Activated T-helper 17 cell treated with anti-CD3 and anti-CD28 coated beads, Interleukin-2, amount 50 U/mL, for 72 hours (primary cell): ENCODE measurements at regions not wholly inside any gene's neighbourhood (a gene's known extent, or its start where the extent isn't known, plus 50 kb on each side); places are given as distances from the start of the nearest gene placed in this dataset.

Source experiments
- ATAC-seq: fragments of 150-1000 bp; cut with Tn5 transposase; replicated peaks from 2 replicates; pipeline ENCODE4 v1.10.0; 2021; ENCODE audit warnings: mild to moderate bottlenecking, moderate library complexity
- H3K27ac Mint-ChIP-seq: one replicate; pipeline ENCODE4 v1.8.0; 2022; ENCODE audit warnings: mixed read lengths
- H3K27me3 Mint-ChIP-seq: one replicate; pipeline ENCODE4 v1.8.0; 2022; ENCODE audit warnings: mixed read lengths
- H3K36me3 Mint-ChIP-seq: one replicate; pipeline ENCODE4 v1.8.0; 2022; ENCODE audit warnings: low read depth, mild to moderate bottlenecking, mixed read lengths
- H3K4me1 Mint-ChIP-seq: one replicate; pipeline ENCODE4 v1.8.0; 2022; ENCODE audit warnings: mixed read lengths
- H3K4me3 Mint-ChIP-seq: one replicate; pipeline ENCODE4 v1.8.0; 2022; ENCODE audit warnings: mild to moderate bottlenecking, mixed read lengths
- H3K9me3 Mint-ChIP-seq: one replicate; pipeline ENCODE4 v1.8.0; 2022; ENCODE audit warnings: mixed read lengths

DNA sequence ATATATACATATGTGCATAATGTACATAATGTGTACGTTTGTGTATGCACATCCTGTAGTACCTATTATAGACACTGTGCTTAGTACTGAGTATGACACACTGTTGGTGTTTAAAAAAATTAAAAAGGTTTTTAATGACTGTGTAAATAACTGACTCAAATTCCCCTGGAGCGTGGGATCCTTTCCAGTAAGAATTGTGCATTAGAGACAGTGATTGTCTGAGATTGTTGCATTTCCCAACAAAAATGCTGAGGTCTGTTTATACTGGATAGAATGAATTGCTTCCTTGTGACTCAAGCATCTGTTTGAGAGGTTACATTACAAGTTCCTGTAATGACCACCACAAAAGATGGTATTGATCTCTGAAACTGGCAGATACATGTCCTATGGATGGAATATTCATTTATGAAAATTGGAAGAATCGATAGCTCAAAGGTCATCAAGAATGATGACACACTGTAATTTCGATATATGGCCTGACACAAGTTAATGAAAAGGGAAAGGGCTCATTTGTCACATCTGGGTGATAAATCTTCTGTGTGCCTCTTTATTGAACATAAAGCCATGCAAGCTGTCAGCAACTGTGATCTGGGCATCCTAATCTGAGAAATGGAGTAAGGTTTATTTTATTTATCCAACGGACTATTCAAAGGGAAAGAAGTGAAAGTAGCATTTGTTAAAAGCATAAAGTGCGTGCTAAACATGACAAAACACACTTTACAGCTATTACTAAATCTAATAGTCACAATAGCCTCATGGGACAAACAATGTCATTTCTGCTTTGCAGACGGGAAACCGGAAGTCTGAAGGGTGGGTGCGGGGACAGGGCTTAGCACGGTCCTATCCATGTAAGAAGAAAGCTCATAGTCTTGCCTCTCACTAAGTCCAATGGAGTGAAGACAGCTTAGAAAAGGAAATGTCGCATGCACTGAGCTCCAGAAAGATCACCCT is 228.8 kb downstream of the CDH11 start:
- H3K4me1 Mint-ChIP-seq, result no peaks in the 10 kb centered on the region
- no peak overlapping the region for H3K4me3 Mint-ChIP-seq
- ATAC-seq, result no peak

DNA sequence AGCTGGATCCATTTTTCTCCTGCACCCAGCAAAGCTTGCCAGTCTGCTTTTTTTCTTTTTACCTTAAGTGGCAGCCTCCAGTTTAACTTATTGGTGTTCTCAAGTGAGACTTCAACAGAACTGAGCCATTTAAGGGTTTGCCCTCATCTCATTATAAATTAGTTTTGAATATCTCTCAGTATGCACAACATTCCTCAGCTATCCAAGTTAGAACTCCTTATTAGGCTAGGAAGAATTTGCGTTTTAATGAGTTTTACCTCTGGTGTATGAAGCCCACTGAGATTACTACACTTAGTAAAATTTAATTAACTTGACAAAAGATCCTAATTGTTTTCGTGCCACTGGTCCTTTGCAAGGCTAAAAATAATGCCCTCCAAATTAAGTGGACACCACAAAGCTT is 232.4 kb downstream of the CDH11 start:
- Mint-ChIP-seq H3K9me3 (peaks cover 18% of the 10 kb centered on the region), H3K27me3 (no peaks in the 10 kb centered on the region), H3K27ac (no peak overlapping the region), H3K4me3 (no peak overlapping the region), H3K36me3 (no peaks in the 10 kb centered on the region), H3K4me1 (no peaks in the 10 kb centered on the region)
- no peak for ATAC-seq

More for the DNA sequence above, 228.8 kb downstream of the CDH11 start:
- Mint-ChIP-seq H3K36me3 (no peaks in the 10 kb centered on the region), H3K27me3 (no peaks in the 10 kb centered on the region), H3K9me3 (peaks cover 16% of the 10 kb centered on the region), H3K27ac (no peak overlapping the region)

DNA sequence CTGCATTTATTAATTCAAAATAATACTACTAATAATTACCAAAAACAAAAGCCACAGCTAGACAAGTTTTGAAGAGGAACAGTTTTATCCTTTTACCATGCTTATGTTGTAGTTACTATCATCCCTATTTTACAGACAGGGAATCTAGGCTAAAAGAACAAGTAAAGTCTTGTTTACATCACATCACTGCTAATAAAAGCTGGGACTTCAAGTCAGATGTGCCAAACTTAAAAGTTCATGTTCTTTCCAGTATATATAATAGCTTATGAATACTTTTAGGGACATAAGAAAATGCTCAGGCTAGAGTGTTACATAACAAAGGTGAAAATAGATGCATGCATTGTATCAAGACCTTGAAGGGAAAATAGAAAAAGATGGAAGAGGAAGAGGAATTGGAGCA is 234.2 kb downstream of the CDH11 start:
- H3K27me3 Mint-ChIP-seq, result no peaks in the 10 kb centered on the region
- ATAC-seq, result no peak
- no peaks in the 10 kb centered on the region for H3K4me1 Mint-ChIP-seq
- no peaks in the 10 kb centered on the region for H3K36me3 Mint-ChIP-seq
- peaks cover 21% of the 10 kb centered on the region for H3K9me3 Mint-ChIP-seq
- no peak overlapping the region for H3K4me3 Mint-ChIP-seq
- H3K27ac Mint-ChIP-seq, result no peak overlapping the region

DNA sequence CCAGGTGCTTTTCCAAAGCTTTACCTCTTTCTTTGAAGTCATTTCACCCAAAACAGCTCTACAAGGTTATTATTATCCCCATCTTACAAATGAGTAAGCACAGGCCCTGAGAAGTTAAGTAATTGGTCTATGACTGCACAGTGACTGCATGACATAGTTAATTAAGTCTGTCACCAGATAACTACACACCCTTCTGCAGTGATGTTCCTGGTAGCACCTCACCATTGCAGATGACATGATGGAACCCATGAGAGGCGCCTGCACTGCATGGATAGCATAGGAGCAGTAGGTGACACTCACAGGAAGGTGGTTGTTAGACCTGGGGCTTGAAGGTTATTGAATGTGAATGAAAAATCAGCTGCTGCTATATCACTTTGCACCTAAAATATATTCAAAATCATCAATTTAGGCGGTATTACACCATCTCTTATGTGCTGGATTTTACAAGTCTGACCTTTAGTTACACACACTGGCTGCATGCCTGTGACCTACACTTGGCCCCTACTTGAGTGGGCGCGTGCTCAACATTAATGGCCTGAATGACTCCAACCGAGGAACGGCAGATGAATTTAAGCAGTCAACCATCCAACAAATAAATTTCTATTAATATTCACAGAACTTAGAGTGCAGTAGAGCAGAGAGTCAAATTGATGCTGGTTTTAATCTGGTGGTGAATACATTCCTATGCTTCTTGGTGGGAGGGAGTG is 239.6 kb downstream of the CDH11 start:
- Mint-ChIP-seq H3K27me3 (no peaks in the 10 kb centered on the region), H3K4me1 (no peaks in the 10 kb centered on the region), H3K9me3 (peaks cover 12% of the 10 kb centered on the region), H3K27ac (no peak overlapping the region), H3K4me3 (no peak overlapping the region), H3K36me3 (no peaks in the 10 kb centered on the region)
- ATAC-seq, result no peak

DNA sequence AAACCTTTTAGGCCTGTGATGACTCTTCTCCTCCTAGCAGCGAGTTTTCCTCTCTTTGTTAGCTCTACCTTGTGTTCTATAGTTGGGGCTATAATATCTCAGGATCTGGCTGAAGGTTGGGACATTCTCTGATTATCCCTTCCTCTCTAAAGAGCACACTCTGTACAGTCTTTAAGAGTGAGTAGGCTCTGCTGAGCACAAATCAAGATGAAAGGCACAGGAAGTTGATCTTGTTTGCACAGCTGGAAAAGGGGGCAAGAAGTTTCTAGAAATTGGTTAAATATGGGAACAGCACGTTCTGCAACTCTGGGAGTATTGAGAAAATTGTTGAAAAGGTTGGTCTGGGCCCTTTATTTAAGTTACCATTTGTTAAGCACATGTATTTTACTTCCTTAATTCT is 240.9 kb downstream of the CDH11 start:
- H3K27ac Mint-ChIP-seq, result no peak overlapping the region
- H3K4me3 Mint-ChIP-seq, result no peak overlapping the region
- no peaks in the 10 kb centered on the region for H3K4me1 Mint-ChIP-seq
- peaks cover 15% of the 10 kb centered on the region for H3K9me3 Mint-ChIP-seq
- no peaks in the 10 kb centered on the region for H3K36me3 Mint-ChIP-seq
- ATAC-seq, result no peak
- no peaks in the 10 kb centered on the region for H3K27me3 Mint-ChIP-seq

DNA sequence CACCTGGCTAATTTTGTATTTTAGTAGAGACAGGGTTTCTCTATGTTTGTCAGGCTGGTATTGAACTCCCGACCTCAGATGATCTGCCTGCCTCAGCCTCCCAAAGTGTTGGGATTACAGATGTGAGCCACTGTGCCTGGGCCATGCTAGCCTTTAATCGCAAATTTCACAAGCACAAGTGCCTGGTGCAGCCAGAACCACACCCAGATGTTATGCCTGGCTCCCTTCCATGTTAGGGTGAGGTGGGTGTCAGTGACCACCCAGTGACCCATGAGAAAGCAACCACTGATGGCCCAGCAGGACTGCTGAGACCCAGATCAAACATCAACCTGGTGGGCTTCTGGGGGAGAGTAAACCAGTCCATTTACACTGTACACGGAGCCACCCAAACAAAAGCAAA is 241.9 kb downstream of the CDH11 start:
- peaks cover 20% of the 10 kb centered on the region for H3K9me3 Mint-ChIP-seq
- H3K4me3 Mint-ChIP-seq, result no peak overlapping the region

DNA sequence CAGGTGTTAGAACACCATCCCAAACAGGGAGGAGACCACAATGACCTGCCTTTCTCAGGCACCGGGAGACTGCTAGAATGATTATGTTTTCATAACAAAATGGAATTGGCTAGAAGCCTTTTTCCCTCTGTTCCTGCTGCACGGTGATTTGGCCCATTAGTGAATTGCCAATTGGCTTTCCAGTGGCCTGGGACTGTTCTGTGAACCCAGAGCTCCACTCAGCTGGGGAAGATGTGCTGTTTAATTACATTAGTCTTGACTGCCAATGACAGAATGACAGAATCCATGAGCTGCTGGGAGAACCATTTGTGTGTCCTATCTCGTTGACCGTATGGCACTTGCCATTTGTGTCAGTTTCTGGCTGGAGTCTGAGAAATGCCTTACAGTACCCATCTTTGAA is 242.9 kb downstream of the CDH11 start:
- no peak for ATAC-seq
- Mint-ChIP-seq H3K9me3 (peaks cover 20% of the 10 kb centered on the region), H3K27ac (no peak overlapping the region), H3K27me3 (no peaks in the 10 kb centered on the region), H3K4me1 (no peaks in the 10 kb centered on the region), H3K4me3 (no peak overlapping the region), H3K36me3 (no peaks in the 10 kb centered on the region)

More for the DNA sequence above, 241.9 kb downstream of the CDH11 start:
- Mint-ChIP-seq H3K27ac (no peak overlapping the region), H3K36me3 (no peaks in the 10 kb centered on the region), H3K27me3 (no peaks in the 10 kb centered on the region), H3K4me1 (no peaks in the 10 kb centered on the region)
- no peak for ATAC-seq

DNA sequence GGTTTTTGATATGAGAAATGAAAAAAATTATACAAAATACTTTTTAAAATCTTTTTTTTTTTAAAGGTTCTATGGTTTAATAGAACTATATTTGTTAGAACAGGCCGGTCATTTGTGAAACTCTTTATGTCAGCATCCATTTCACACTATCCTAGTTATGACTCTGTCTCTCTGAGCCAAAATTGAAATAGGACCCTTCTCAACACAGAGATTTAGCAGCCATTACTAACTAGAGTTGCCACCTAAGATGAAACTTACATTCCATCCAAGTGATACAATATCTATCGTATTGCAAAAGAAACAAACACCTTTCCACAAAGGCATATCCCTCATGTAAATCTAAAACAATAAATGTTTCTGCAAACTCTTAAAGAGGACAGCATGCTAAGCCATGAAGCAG is 249.8 kb downstream of the CDH11 start:
- ATAC-seq, result no peak

DNA sequence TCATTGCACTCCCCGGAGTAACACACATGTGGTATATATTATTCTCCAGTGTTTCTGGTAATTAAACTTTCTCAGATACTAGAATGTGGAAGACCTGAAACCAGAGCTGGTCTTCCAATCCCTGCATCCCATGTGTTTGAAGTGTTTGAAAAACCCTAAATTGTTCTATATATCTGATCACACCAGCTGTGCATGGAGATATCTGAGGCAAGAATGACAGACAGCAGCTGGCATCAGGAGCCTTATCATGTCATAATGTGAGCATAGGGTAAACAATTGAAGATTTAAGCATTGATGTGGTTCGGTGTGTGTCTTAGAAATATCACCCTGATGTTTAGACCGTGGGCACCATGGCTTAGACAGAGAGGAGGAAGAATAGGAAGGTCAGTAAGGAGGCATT is 251.0 kb downstream of the CDH11 start:
- Mint-ChIP-seq H3K36me3 (no peaks in the 10 kb centered on the region), H3K4me1 (no peaks in the 10 kb centered on the region), H3K27ac (no peak overlapping the region), H3K9me3 (peaks cover 29% of the 10 kb centered on the region), H3K27me3 (no peaks in the 10 kb centered on the region), H3K4me3 (no peak overlapping the region)
- ATAC-seq, result no peak

More for the DNA sequence above, 249.8 kb downstream of the CDH11 start:
- H3K36me3 Mint-ChIP-seq, result no peaks in the 10 kb centered on the region
- no peaks in the 10 kb centered on the region for H3K27me3 Mint-ChIP-seq
- H3K9me3 Mint-ChIP-seq, result peaks cover 35% of the 10 kb centered on the region
- no peaks in the 10 kb centered on the region for H3K4me1 Mint-ChIP-seq
- H3K27ac Mint-ChIP-seq, result no peak overlapping the region
- H3K4me3 Mint-ChIP-seq, result no peak overlapping the region

DNA sequence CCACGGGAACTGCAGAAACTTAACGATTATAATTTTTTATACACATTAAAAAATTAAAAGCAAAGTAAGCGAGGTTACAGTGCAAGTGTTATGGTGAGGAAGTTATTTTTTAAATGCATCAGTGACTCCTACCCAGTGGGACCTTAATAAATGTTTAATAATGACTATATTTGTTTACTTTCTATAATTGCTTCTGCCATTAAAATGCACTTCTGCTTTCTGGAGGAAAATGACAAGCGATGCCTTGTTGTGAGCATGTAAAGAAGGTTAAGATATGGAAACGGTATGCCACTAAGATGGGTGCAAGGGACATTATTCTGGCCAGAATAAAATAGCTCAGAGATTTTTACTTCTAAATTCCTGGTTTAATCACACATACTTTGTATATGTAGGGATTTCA is 252.1 kb downstream of the CDH11 start:
- no peak for ATAC-seq
- Mint-ChIP-seq H3K27ac (no peak overlapping the region), H3K4me1 (no peaks in the 10 kb centered on the region), H3K36me3 (no peaks in the 10 kb centered on the region), H3K9me3 (peaks cover 25% of the 10 kb centered on the region), H3K4me3 (no peak overlapping the region), H3K27me3 (no peaks in the 10 kb centered on the region)

DNA sequence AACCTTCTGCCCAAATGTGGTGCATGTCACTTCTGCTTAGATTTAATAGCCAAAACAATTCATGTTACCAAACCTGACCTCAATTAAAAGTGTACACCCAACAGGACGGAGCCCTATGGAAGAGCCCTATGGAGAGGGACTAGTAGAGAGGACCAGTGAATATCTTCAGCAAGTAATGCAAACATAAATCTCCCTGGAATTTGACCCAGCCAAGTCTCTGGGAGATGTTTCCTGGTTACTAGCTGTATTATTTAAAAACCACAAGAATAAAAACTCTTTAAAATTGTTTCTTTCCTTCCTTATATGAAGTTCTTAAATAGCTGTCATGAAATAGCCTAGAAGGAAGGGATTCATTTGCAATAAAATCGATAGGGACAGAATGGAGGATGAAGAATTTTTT is 255.8 kb downstream of the CDH11 start:
- H3K36me3 Mint-ChIP-seq, result no peaks in the 10 kb centered on the region
- no peaks in the 10 kb centered on the region for H3K4me1 Mint-ChIP-seq
- H3K27ac Mint-ChIP-seq, result no peak overlapping the region
- peaks cover 21% of the 10 kb centered on the region for H3K9me3 Mint-ChIP-seq
- no peak for ATAC-seq
- no peak overlapping the region for H3K4me3 Mint-ChIP-seq
- no peaks in the 10 kb centered on the region for H3K27me3 Mint-ChIP-seq

DNA sequence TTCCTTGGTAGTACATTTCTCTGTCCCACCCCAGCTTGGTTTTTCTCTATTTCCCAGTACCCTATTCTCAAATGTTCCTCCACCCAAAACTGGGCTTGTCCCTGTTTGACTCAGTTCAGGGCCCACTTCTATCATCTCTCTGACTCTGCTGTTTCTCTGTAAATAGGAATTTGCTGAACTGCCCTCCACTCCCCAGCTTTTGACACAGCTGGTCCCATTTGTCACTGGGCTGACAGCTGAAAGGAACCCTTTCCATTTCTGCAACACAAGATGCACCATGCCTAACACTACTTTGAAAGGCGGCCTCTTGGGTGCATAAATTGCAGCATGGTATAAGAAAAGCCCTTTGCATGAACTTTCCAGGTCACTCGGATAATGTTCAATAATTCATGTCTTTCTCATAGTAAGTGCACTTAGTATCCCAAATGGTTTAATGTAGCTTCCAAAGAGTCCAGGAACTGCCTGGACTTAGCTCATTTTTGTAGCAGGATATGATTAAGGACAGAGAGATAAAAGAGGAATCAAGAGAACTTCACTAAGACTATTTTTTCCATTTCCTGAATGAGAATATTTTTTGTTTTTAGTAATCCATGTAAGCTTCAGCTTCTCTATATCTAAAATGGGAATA is 256.7 kb downstream of the CDH11 start:
- Mint-ChIP-seq H3K9me3 (peaks cover 22% of the 10 kb centered on the region), H3K27ac (no peak overlapping the region), H3K27me3 (no peaks in the 10 kb centered on the region), H3K4me1 (no peaks in the 10 kb centered on the region), H3K4me3 (no peak overlapping the region), H3K36me3 (no peaks in the 10 kb centered on the region)
- no peak for ATAC-seq

DNA sequence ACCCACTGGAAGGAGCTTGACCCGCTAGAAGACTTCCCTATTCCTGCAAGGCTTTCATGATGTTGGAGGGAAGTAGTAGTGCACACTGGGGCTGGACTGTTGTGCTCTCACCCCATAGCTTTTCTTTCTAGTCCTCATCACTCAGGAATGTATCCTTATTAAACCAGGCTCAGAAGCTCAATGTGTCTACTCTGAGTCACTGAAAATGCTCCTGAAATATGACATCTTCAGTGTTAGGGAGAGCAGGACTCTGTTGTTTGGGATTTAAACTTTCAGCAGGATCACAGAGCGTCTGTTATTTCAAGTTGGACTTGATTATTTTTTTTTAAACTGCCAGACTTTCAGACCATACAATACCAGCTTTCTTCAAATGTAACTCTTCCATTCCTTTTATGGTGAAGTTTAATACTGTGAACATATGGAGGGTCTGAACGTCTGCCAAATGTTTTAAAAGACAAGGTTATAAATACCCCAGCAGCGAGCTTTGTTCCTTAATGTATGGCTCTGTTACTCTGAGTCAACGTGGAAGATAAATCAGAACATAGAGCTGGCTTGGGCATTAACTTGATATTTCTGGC is 257.5 kb downstream of the CDH11 start:
- H3K36me3 Mint-ChIP-seq, result no peaks in the 10 kb centered on the region
- no peak overlapping the region for H3K27ac Mint-ChIP-seq
- ATAC-seq, result no peak
- H3K27me3 Mint-ChIP-seq, result no peaks in the 10 kb centered on the region
- H3K4me3 Mint-ChIP-seq, result no peak overlapping the region
- H3K4me1 Mint-ChIP-seq, result no peaks in the 10 kb centered on the region
- peaks cover 22% of the 10 kb centered on the region for H3K9me3 Mint-ChIP-seq

DNA sequence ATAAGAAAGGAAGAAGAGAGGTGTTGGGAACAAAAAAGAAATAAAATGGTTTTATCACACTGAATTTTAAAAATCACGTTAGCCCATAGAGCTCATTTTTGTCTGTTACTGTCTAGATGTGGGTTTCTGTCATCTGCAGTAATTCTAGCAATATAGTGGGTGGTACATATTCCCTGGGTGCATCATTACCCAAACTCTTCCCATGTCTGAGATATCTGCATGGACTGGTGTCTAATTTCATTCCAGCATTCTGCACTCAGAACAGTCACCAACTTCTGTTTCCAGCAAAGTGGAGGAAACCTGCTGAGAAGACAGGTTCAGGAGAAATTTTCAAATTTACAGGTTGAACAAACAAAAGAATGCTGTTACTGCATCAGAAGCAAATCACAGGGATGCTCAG is 263.8 kb downstream of the CDH11 start:
- Mint-ChIP-seq H3K9me3 (peaks cover 15% of the 10 kb centered on the region), H3K27me3 (no peaks in the 10 kb centered on the region), H3K36me3 (no peaks in the 10 kb centered on the region), H3K4me1 (no peaks in the 10 kb centered on the region), H3K27ac (no peak overlapping the region), H3K4me3 (no peak overlapping the region)
- no peak for ATAC-seq
